B cell (primary cell): ENCODE measurements at regions not wholly inside any gene's neighbourhood (a gene's known extent, or its start where the extent isn't known, plus 50 kb on each side); places are given as distances from the start of the nearest gene placed in this dataset.

Experiments
- EZH2 ChIP-seq: IDR thresholded peaks from 2 replicates; pipeline ENCODE4 v1.6.1; 2012; ENCODE audit warnings: borderline replicate concordance, low read depth, mild to moderate bottlenecking, moderate library complexity, low read length; ENCODE audit not compliant: insufficient read depth, poor library complexity, severe bottlenecking
- TF ChIP-seq, protein P1 (sequence below): fragments of 200-600 bp; IDR thresholded peaks from one replicate; pipeline ENCODE4 v1.8.0; 2022; ENCODE audit warnings: antibody characterized with exemption, mild to moderate bottlenecking

DNA sequence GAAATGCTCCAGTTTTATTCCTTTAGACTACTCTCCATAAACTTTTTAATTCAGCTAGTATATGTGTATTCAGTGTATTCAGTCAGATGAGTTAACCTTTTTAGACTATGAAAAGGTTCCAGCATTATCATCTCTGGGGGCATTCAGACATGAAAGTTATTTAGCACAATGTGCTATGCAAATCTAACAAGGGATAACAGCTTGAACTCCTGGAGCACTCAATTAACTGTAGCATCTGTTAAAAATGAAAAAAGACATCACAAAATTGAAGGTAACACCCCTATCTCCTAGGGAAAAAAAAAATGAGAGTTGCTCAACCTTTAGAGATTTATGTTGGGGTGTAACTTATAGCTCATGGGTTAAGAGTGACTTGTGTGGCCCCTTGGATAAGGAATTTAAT is 211.5 kb downstream of the PHLDA1 start:
- TF ChIP-seq, protein P1, sequence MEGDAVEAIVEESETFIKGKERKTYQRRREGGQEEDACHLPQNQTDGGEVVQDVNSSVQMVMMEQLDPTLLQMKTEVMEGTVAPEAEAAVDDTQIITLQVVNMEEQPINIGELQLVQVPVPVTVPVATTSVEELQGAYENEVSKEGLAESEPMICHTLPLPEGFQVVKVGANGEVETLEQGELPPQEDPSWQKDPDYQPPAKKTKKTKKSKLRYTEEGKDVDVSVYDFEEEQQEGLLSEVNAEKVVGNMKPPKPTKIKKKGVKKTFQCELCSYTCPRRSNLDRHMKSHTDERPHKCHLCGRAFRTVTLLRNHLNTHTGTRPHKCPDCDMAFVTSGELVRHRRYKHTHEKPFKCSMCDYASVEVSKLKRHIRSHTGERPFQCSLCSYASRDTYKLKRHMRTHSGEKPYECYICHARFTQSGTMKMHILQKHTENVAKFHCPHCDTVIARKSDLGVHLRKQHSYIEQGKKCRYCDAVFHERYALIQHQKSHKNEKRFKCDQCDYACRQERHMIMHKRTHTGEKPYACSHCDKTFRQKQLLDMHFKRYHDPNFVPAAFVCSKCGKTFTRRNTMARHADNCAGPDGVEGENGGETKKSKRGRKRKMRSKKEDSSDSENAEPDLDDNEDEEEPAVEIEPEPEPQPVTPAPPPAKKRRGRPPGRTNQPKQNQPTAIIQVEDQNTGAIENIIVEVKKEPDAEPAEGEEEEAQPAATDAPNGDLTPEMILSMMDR = no peak
- no peak for TF ChIP-seq EZH2
